Progenitor cell of endocrine pancreas (in vitro differentiated cells): ENCODE measurements at regions not wholly inside any gene's neighbourhood (a gene's known extent, or its start where the extent isn't known, plus 50 kb on each side); places are given as distances from the start of the nearest gene placed in this dataset.

Experiments used
- DNase-seq: peaks from one replicate; pipeline ENCODE4 v3.0.0; 2021; ENCODE audit warnings: low spot score; ENCODE audit not compliant: unreplicated experiment
- H3K27ac Mint-ChIP-seq: 2 replicates; pipeline ENCODE4 v1.8.0; 2021; ENCODE audit warnings: mild to moderate bottlenecking, moderate library complexity, mixed read lengths
- H3K27me3 Mint-ChIP-seq: 2 replicates; pipeline ENCODE4 v1.8.0; 2021; ENCODE audit warnings: mixed read lengths
- H3K36me3 Mint-ChIP-seq: 2 replicates; pipeline ENCODE4 v1.8.0; 2022; ENCODE audit warnings: mixed read lengths; ENCODE audit not compliant: insufficient read depth
- H3K4me1 Mint-ChIP-seq: 2 replicates; pipeline ENCODE4 v1.8.0; 2021; ENCODE audit warnings: low read depth, mixed read lengths
- H3K4me3 Mint-ChIP-seq: 2 replicates; pipeline ENCODE4 v1.8.0; 2021; ENCODE audit warnings: low read depth, mild to moderate bottlenecking, moderate library complexity, mixed read lengths
- H3K9me3 Mint-ChIP-seq: 2 replicates; pipeline ENCODE4 v1.8.0; 2021; ENCODE audit warnings: low read depth, mixed read lengths
- TF ChIP-seq, protein P1 (sequence below): fragments of 200-600 bp; sonication (generic); IDR thresholded peaks from one replicate; pipeline ENCODE4 v1.5.0; 2021; ENCODE audit warnings: antibody characterized with exemption, mild to moderate bottlenecking; ENCODE audit not compliant: unreplicated experiment

DNA sequence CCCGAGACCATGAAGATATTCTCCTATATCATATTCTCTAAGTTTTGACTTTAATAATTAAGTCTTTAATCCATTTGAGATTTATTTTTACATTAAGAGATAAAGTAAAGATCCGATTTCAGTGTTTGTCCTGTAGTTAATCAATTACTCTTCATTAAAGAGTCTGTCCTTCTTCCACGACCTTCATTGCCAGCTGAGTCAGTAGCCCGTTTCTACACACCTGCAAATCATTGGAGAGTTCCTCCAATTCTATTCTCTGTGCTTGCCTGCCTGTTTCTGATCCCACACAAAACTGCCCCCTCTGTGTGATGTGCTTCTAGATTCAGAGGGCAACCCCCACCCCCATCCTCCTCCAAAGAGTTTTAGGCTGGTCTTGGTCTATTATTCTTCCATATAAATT lies 119.2 kb downstream of the KCNF1 start:
- Mint-ChIP-seq H3K27ac (no peak overlapping the region), H3K9me3 (peaks cover 15% of the 10 kb centered on the region), H3K4me1 (peaks cover 8% of the 10 kb centered on the region), H3K36me3 (no peaks in the 10 kb centered on the region), H3K4me3 (no peak overlapping the region), H3K27me3 (no peaks in the 10 kb centered on the region)
- TF ChIP-seq, protein P1, sequence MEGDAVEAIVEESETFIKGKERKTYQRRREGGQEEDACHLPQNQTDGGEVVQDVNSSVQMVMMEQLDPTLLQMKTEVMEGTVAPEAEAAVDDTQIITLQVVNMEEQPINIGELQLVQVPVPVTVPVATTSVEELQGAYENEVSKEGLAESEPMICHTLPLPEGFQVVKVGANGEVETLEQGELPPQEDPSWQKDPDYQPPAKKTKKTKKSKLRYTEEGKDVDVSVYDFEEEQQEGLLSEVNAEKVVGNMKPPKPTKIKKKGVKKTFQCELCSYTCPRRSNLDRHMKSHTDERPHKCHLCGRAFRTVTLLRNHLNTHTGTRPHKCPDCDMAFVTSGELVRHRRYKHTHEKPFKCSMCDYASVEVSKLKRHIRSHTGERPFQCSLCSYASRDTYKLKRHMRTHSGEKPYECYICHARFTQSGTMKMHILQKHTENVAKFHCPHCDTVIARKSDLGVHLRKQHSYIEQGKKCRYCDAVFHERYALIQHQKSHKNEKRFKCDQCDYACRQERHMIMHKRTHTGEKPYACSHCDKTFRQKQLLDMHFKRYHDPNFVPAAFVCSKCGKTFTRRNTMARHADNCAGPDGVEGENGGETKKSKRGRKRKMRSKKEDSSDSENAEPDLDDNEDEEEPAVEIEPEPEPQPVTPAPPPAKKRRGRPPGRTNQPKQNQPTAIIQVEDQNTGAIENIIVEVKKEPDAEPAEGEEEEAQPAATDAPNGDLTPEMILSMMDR, result no peak
- DNase-seq, result no peak

DNA sequence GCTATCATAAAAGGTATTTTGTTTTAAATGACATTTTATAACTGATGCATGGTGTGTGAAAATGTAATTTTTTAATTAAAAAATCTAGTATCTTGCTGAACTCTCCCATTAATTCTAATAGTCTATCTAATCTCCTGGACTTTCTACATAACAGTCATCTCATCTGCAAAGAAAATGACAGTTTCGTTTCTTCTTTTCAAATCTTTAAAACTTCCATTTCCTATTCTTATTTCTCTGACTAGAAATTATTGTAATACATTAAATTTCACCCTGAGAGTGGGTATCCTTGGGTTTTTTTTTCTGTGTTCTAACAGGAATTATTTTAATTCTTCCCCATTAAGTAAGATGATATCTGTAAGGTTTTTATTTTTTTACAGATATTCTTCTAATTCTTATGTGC lies 120.1 kb downstream of the KCNF1 start:
- H3K27ac Mint-ChIP-seq, result no peak overlapping the region
- peaks cover 8% of the 10 kb centered on the region for H3K4me1 Mint-ChIP-seq
- no peaks in the 10 kb centered on the region for H3K36me3 Mint-ChIP-seq
- peaks cover 25% of the 10 kb centered on the region for H3K9me3 Mint-ChIP-seq
- no peaks in the 10 kb centered on the region for H3K27me3 Mint-ChIP-seq
- no peak overlapping the region for H3K4me3 Mint-ChIP-seq
- DNase-seq, result no peak
- TF ChIP-seq, protein P1, result no peak

DNA sequence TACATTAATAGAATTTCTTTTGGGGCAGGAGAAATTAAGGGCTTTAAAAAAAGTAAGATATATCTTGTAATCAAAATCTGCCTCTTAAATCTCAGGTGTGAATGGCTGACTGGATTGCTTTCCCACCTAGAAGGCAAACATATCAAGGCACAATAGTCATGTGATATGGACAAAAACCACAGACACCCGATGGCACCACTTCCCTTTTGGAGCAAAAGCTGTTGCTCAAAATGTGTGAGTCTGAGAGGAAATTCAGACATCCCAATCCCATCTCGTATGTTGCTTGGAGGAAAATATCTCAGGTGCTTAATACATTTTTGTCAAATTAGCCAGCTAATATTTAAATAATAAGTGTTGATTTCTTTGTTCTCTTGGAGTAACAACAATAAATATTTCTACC lies 120.7 kb downstream of the KCNF1 start:
- H3K27ac Mint-ChIP-seq, result no peak overlapping the region
- H3K27me3 Mint-ChIP-seq, result no peaks in the 10 kb centered on the region
- no peak for DNase-seq
- H3K4me1 Mint-ChIP-seq, result peaks cover 8% of the 10 kb centered on the region
- H3K9me3 Mint-ChIP-seq, result peaks cover 30% of the 10 kb centered on the region
- TF ChIP-seq, protein P1, result no peak
- H3K36me3 Mint-ChIP-seq, result no peaks in the 10 kb centered on the region
- no peak overlapping the region for H3K4me3 Mint-ChIP-seq

DNA sequence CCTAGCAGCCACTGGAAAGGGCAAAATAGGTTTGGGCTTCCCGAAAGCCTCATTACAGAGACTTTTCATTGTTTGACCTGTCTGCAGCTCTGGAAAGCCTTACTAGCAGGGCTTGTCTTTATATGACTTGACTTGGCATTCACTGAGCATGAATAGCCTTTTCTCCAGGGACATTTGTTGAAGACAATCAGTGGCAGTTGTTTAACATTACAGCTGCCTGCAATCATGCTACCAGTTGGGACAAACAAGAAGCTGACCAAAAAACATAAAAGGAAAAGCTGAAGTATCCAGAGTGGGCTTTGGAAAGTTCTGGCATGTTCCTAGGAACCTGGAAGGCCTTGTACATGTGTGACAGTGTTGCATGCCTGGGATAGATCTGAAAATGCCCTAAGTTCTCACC lies 121.4 kb downstream of the KCNF1 start:
- Mint-ChIP-seq H3K36me3 (no peaks in the 10 kb centered on the region), H3K9me3 (peaks cover 36% of the 10 kb centered on the region), H3K27me3 (no peaks in the 10 kb centered on the region), H3K4me1 (peaks cover 8% of the 10 kb centered on the region), H3K4me3 (no peak overlapping the region), H3K27ac (no peak overlapping the region)
- TF ChIP-seq, protein P1, result no peak
- DNase-seq, result no peak

DNA sequence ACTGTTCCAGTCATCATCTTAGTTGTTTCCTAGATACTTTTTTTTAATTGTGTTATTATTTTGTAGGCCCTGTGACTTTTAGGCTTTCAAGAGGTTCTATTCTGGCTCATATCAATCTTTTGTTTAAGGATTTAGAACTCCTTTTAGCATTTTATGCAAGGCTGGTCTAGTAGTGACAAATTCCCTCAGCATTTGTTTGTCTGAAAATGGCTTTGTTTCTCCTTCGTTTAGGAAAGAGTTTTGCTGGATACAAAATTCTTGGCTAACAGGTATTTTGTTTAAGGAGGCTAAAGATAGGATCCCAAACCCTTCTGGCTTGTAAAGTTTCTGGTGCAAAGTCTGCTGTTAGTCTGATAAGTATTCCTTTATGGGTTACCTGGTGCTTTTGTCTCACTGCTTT lies 116.6 kb upstream of the SLC66A3 start:
- peaks cover 38% of the 10 kb centered on the region for H3K9me3 Mint-ChIP-seq
- TF ChIP-seq, protein P1, result no peak
- peaks cover 3% of the 10 kb centered on the region for H3K27me3 Mint-ChIP-seq
- H3K27ac Mint-ChIP-seq, result no peak overlapping the region
- H3K36me3 Mint-ChIP-seq, result no peaks in the 10 kb centered on the region
- H3K4me1 Mint-ChIP-seq, result no peaks in the 10 kb centered on the region
- DNase-seq, result no peak
- no peak overlapping the region for H3K4me3 Mint-ChIP-seq
